ENCODE measurements at regions not wholly inside any gene's neighbourhood (a gene's known extent, or its start where the extent isn't known, plus 50 kb on each side); places are given as distances from the start of the nearest gene placed in this dataset.

GRCh38 chr20:48128436-48128835, 343.2 kb upstream of the SULF2 start:
- no peak for TF ChIP-seq YY1 (IDR thresholded peaks at IDR 0.05; ENCODE audit: low read depth)
- TF ChIP-seq, protein P1, sequence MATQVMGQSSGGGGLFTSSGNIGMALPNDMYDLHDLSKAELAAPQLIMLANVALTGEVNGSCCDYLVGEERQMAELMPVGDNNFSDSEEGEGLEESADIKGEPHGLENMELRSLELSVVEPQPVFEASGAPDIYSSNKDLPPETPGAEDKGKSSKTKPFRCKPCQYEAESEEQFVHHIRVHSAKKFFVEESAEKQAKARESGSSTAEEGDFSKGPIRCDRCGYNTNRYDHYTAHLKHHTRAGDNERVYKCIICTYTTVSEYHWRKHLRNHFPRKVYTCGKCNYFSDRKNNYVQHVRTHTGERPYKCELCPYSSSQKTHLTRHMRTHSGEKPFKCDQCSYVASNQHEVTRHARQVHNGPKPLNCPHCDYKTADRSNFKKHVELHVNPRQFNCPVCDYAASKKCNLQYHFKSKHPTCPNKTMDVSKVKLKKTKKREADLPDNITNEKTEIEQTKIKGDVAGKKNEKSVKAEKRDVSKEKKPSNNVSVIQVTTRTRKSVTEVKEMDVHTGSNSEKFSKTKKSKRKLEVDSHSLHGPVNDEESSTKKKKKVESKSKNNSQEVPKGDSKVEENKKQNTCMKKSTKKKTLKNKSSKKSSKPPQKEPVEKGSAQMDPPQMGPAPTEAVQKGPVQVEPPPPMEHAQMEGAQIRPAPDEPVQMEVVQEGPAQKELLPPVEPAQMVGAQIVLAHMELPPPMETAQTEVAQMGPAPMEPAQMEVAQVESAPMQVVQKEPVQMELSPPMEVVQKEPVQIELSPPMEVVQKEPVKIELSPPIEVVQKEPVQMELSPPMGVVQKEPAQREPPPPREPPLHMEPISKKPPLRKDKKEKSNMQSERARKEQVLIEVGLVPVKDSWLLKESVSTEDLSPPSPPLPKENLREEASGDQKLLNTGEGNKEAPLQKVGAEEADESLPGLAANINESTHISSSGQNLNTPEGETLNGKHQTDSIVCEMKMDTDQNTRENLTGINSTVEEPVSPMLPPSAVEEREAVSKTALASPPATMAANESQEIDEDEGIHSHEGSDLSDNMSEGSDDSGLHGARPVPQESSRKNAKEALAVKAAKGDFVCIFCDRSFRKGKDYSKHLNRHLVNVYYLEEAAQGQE (IDR thresholded peaks at IDR 0.05; ENCODE audit: low read depth) = no peak
- TF ChIP-seq, protein P2, sequence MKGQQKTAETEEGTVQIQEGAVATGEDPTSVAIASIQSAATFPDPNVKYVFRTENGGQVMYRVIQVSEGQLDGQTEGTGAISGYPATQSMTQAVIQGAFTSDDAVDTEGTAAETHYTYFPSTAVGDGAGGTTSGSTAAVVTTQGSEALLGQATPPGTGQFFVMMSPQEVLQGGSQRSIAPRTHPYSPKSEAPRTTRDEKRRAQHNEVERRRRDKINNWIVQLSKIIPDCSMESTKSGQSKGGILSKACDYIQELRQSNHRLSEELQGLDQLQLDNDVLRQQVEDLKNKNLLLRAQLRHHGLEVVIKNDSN (IDR thresholded peaks at IDR 0.05) = no peak
- no peak for TF ChIP-seq FOXM1 (IDR thresholded peaks at IDR 0.05; ENCODE audit: borderline replicate concordance, low read depth)
- no peak for TF ChIP-seq RAD21 (IDR thresholded peaks at IDR 0.05; ENCODE audit: low read depth)
- TF ChIP-seq EP300 (IDR thresholded peaks at IDR 0.05; ENCODE audit: borderline replicate concordance) = no peak
- TF ChIP-seq TEAD4 (IDR thresholded peaks at IDR 0.05) = no peak
- no peak for TF ChIP-seq TCF12 (IDR thresholded peaks at IDR 0.05; ENCODE audit: low read depth)
- TF ChIP-seq, protein P3, sequence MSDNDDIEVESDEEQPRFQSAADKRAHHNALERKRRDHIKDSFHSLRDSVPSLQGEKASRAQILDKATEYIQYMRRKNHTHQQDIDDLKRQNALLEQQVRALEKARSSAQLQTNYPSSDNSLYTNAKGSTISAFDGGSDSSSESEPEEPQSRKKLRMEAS (IDR thresholded peaks at IDR 0.05) = no peak
- TF ChIP-seq TAF1 (IDR thresholded peaks at IDR 0.05; ENCODE audit: low read depth) = no peak
- no peak for TF ChIP-seq EGR1 (IDR thresholded peaks at IDR 0.05)
- TF ChIP-seq NFIC (IDR thresholded peaks at IDR 0.05) = no peak
- no peak for TF ChIP-seq CREB1 (IDR thresholded peaks at IDR 0.05; ENCODE audit: low read depth)

- TF ChIP-seq RAD21 (IDR thresholded peaks at IDR 0.05; ENCODE audit: low read depth) (no peak), TAF1 (IDR thresholded peaks at IDR 0.05; ENCODE audit: low read depth) (no peak), ZBTB7A (IDR thresholded peaks at IDR 0.05; ENCODE audit: low read depth) (no peak), CEBPB (IDR thresholded peaks at IDR 0.05) (no peak), TEAD4 (IDR thresholded peaks at IDR 0.05) (no peak), FOXM1 (IDR thresholded peaks at IDR 0.05; ENCODE audit: borderline replicate concordance, low read depth) (no peak), NFIC (IDR thresholded peaks at IDR 0.05) (no peak), EGR1 (IDR thresholded peaks at IDR 0.05) (no peak)
- TF ChIP-seq, protein P1 (IDR thresholded peaks at IDR 0.05; ENCODE audit: low read depth) = no peak
- TF ChIP-seq, protein P2 (IDR thresholded peaks at IDR 0.05) = no peak
Observed at GRCh38 chr20:48126227-48126740, 341.0 kb upstream of the SULF2 start.

- TF ChIP-seq, protein P2 (IDR thresholded peaks at IDR 0.05) = no peak
Observed at GRCh38 chr20:48124960-48125359, 339.7 kb upstream of the SULF2 start.

- TF ChIP-seq ZBTB7A (IDR thresholded peaks at IDR 0.05; ENCODE audit: low read depth) (no peak), EP300 (IDR thresholded peaks at IDR 0.05; ENCODE audit: borderline replicate concordance) (no peak)
Observed at GRCh38 chr20:48124181-48124782, 339.0 kb upstream of the SULF2 start.

- TF ChIP-seq CEBPB (IDR thresholded peaks at IDR 0.05) (no peak), EP300 (IDR thresholded peaks at IDR 0.05; ENCODE audit: borderline replicate concordance) (no peak), EGR1 (IDR thresholded peaks at IDR 0.05) (no peak), TAF1 (IDR thresholded peaks at IDR 0.05; ENCODE audit: low read depth) (no peak), FOXM1 (IDR thresholded peaks at IDR 0.05; ENCODE audit: borderline replicate concordance, low read depth) (no peak), CREB1 (IDR thresholded peaks at IDR 0.05; ENCODE audit: low read depth) (no peak), NFIC (IDR thresholded peaks at IDR 0.05) (no peak), RAD21 (IDR thresholded peaks at IDR 0.05; ENCODE audit: low read depth) (no peak), ZBTB7A (IDR thresholded peaks at IDR 0.05; ENCODE audit: low read depth) (no peak), YY1 (IDR thresholded peaks at IDR 0.05; ENCODE audit: low read depth) (no peak), TEAD4 (IDR thresholded peaks at IDR 0.05) (no peak), TCF12 (IDR thresholded peaks at IDR 0.05; ENCODE audit: low read depth) (no peak)
- TF ChIP-seq, protein P2 (IDR thresholded peaks at IDR 0.05) = no peak
- TF ChIP-seq, protein P1 (IDR thresholded peaks at IDR 0.05; ENCODE audit: low read depth) = no peak
- TF ChIP-seq, protein P3 (IDR thresholded peaks at IDR 0.05) = no peak
Observed at GRCh38 chr20:48120120-48120519, 334.8 kb upstream of the SULF2 start.

Data from Ishikawa (cell line).